B cell (primary cell): ENCODE measurements at regions not wholly inside any gene's neighbourhood (a gene's known extent, or its start where the extent isn't known, plus 50 kb on each side); places are given as distances from the start of the nearest gene placed in this dataset.

Experiments used
- ATAC-seq: fragments of 200-7000 bp; cut with Tn5 transposase; one replicate; pipeline ENCODE4 v1.10.0; 2021; ENCODE audit warnings: low read depth, mild to moderate bottlenecking, moderate number of reproducible peaks, moderate library complexity
- CTCF ChIA-PET: fragments of 350-600 bp; sonication (Branson Sonifier 250); formaldehyde crosslinking; loops from one replicate; lab custom pipeline; 2021; ENCODE audit warnings: antibody characterized with exemption, inconsistent platforms; lab: Charles Lee
- POLR2A ChIA-PET: fragments of 350-600 bp; sonication (Branson Sonifier 250); formaldehyde crosslinking; loops from one replicate; lab custom pipeline; 2021; ENCODE audit warnings: antibody characterized with exemption; lab: Charles Lee
- DNase-seq: peaks from one replicate; pipeline ENCODE4 v3.0.0; 2013
- H2AFZ ChIP-seq: 2 replicates; pipeline ENCODE4 v1.6.1; 2012; ENCODE audit warnings: mild to moderate bottlenecking, low read depth, low read length; ENCODE audit not compliant: insufficient read depth, poor library complexity, severe bottlenecking
- H3K27ac ChIP-seq, 2 donors: 1 replicate in 1 of 2; 2 replicates in 1 of 2; pipeline ENCODE4 v1.5.1; 2012 to 2013; ENCODE audit warnings: low read length in 2 of 2, mild to moderate bottlenecking in 2 of 2, moderate library complexity in 1 of 2
- H3K27me3 ChIP-seq, 4 experiments: fragments of 200-600 bp in 1 of 4; sonication (generic) in 1 of 4; replicated peaks in 1 of 4; 1 replicate in 2 of 4; 2 replicates in 2 of 4; pipeline versions ENCODE4 v1.6.1 to v1.7.0; 2013 to 2016; ENCODE audit warnings: low read length in 3 of 4, mild to moderate bottlenecking in 2 of 4, mixed read lengths in 1 of 4, moderate library complexity in 1 of 4; ENCODE audit not compliant: insufficient read depth in 4 of 4, control insufficient read depth in 3 of 4; ENCODE audit errors: control extremely low read depth in 1 of 4
- H3K36me3 ChIP-seq, 2 experiments: replicated peaks in 1 of 2; 1 replicate in 1 of 2; 2 replicates in 1 of 2; pipeline versions ENCODE4 v1.6.1 to v1.7.1; 2013; ENCODE audit warnings: low read length in 1 of 2; ENCODE audit not compliant: insufficient read depth in 2 of 2, control insufficient read depth in 1 of 2; ENCODE audit errors: control extremely low read depth in 1 of 2, extremely low read depth in 1 of 2
- H3K4me1 ChIP-seq, 2 donors: fragments of 200-600 bp in 1 of 2; sonication (generic) in 1 of 2; 1 replicate in 1 of 2; 2 replicates in 1 of 2; pipeline versions ENCODE4 v1.5.1 to v1.6.1; 2013 to 2017; ENCODE audit warnings: low read length in 2 of 2; ENCODE audit not compliant: control insufficient read depth in 2 of 2, insufficient read depth in 2 of 2
- H3K4me2 ChIP-seq: replicated peaks from 2 replicates; pipeline ENCODE3; 2012; ENCODE audit warnings: mild to moderate bottlenecking, low read depth, low read length; ENCODE audit not compliant: poor library complexity, severe bottlenecking
- H3K4me3 ChIP-seq, 5 experiments: fragments of 200-600 bp in 1 of 5; sonication (generic) in 1 of 5; 1 replicate in 3 of 5; 2 replicates in 2 of 5; pipeline versions ENCODE4 v1.5.1 to v1.7.0; 2011 to 2016; ENCODE audit warnings: low read length in 4 of 5, mild to moderate bottlenecking in 4 of 5, low read depth in 2 of 5, control low read depth in 1 of 5, moderate library complexity in 1 of 5; ENCODE audit not compliant: insufficient read depth in 1 of 5; ENCODE audit errors: control extremely low read depth in 1 of 5, extremely low read depth in 1 of 5
- H3K79me2 ChIP-seq: fragments of 200-600 bp; sonication (generic); one replicate; pipeline ENCODE4 v1.6.0; 2016; ENCODE audit warnings: low read length; ENCODE audit not compliant: control insufficient read depth, insufficient read depth
- H3K9ac ChIP-seq: fragments of 200-600 bp; sonication (generic); 2 replicates; pipeline ENCODE4 v1.6.1; 2017; ENCODE audit warnings: mild to moderate bottlenecking, low read length, moderate library complexity
- H3K9me3 ChIP-seq, 3 donors: one replicate each; pipeline versions ENCODE4 v1.6.1 to v1.7.1; 2013; ENCODE audit warnings: low read length in 2 of 3; ENCODE audit not compliant: control insufficient read depth in 2 of 3, insufficient read depth in 1 of 3; ENCODE audit errors: control extremely low read depth in 1 of 3
- H4K20me1 ChIP-seq: 2 replicates; pipeline ENCODE4 v1.6.0; 2012; ENCODE audit warnings: mild to moderate bottlenecking, low read length; ENCODE audit not compliant: insufficient read depth, control insufficient read depth, poor library complexity, severe bottlenecking
- H3K27ac Mint-ChIP-seq: one replicate; pipeline ENCODE4 v1.8.0; 2021; ENCODE audit warnings: mixed read lengths
- H3K27me3 Mint-ChIP-seq: one replicate; pipeline ENCODE4 v1.8.0; 2021; ENCODE audit warnings: mixed read lengths
- H3K4me1 Mint-ChIP-seq: one replicate; pipeline ENCODE4 v1.8.0; 2021; ENCODE audit warnings: mixed read lengths
- H3K4me3 Mint-ChIP-seq: one replicate; pipeline ENCODE4 v1.8.0; 2021; ENCODE audit warnings: mixed read lengths
- H3K9me3 Mint-ChIP-seq: one replicate; pipeline ENCODE4 v1.8.0; 2022; ENCODE audit warnings: mixed read lengths; ENCODE audit not compliant: insufficient read depth
- EZH2 ChIP-seq: IDR thresholded peaks from 2 replicates; pipeline ENCODE4 v1.6.1; 2012; ENCODE audit warnings: borderline replicate concordance, low read depth, mild to moderate bottlenecking, moderate library complexity, low read length; ENCODE audit not compliant: insufficient read depth, poor library complexity, severe bottlenecking
- intact Hi-C: fragments of 100-400 bp; cut with micrococcal nuclease; formaldehyde crosslinking; loops from one replicate; pipeline ENCODE4 v1.10.0; 2022
- TF ChIP-seq, protein P1 (sequence below): fragments of 200-600 bp; IDR thresholded peaks from one replicate; pipeline ENCODE4 v1.8.0; 2022; ENCODE audit warnings: antibody characterized with exemption, mild to moderate bottlenecking

DNA sequence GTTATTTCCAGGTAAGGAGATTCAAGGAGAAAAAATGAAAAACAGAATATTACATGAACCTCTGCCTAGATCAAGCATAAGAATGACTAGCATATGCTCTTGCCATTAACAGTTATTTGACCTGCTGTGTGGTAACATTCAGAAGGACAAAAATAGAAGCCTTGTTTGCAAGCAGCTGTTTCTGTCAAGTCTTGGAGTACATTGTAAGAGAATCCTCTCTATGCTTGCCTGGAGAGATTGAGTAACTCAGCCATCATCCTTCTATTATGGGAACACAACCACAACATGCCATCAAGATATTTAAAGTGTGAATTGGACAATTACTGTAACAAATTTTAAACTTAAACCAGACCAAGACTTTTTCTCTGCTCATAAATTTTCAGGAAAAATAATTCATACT, 1054.4 kb downstream of the NLGN4Y start:
- no peaks in the 10 kb centered on the region for H3K27me3 Mint-ChIP-seq
- no peaks in the 10 kb centered on the region for H3K9me3 Mint-ChIP-seq
- H3K9ac ChIP-seq: no peak overlapping the region
- H2AFZ ChIP-seq: no peak overlapping the region
- TF ChIP-seq EZH2: no peak
- TF ChIP-seq, protein P1, sequence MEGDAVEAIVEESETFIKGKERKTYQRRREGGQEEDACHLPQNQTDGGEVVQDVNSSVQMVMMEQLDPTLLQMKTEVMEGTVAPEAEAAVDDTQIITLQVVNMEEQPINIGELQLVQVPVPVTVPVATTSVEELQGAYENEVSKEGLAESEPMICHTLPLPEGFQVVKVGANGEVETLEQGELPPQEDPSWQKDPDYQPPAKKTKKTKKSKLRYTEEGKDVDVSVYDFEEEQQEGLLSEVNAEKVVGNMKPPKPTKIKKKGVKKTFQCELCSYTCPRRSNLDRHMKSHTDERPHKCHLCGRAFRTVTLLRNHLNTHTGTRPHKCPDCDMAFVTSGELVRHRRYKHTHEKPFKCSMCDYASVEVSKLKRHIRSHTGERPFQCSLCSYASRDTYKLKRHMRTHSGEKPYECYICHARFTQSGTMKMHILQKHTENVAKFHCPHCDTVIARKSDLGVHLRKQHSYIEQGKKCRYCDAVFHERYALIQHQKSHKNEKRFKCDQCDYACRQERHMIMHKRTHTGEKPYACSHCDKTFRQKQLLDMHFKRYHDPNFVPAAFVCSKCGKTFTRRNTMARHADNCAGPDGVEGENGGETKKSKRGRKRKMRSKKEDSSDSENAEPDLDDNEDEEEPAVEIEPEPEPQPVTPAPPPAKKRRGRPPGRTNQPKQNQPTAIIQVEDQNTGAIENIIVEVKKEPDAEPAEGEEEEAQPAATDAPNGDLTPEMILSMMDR: no peak
- H4K20me1 ChIP-seq: no peaks in the 10 kb centered on the region
- ChIA-PET CTCF (no interaction called here), POLR2A (no interaction called here)
- no peaks in the 10 kb centered on the region for H3K4me1 ChIP-seq
- no peaks in the 10 kb centered on the region for H3K4me1 Mint-ChIP-seq
- no peak overlapping the region for H3K4me3 Mint-ChIP-seq
- intact Hi-C loops: no loop called here
- no peak for ATAC-seq
- H3K79me2 ChIP-seq: no peaks in the 10 kb centered on the region
- no peak for DNase-seq
- H3K27ac ChIP-seq: no peak overlapping the region
- no peaks in the 10 kb centered on the region for H3K27me3 ChIP-seq
- H3K4me3 ChIP-seq: no peak overlapping the region
- no peaks in the 10 kb centered on the region for H3K36me3 ChIP-seq
- H3K4me2 ChIP-seq: no peak overlapping the region
- H3K9me3 ChIP-seq: no peaks in the 10 kb centered on the region
- H3K27ac Mint-ChIP-seq: no peak overlapping the region

GRCh38 chrY:15579245-15579644, 1054.9 kb downstream of the NLGN4Y start:
- Histone ChIP-seq H3K27me3 (no peaks in the 10 kb centered on the region), H3K9ac (no peak overlapping the region), H3K79me2 (no peaks in the 10 kb centered on the region), H3K36me3 (no peaks in the 10 kb centered on the region), H3K4me1 (no peaks in the 10 kb centered on the region), H4K20me1 (no peaks in the 10 kb centered on the region), H3K27ac (no peak overlapping the region), H3K9me3 (no peaks in the 10 kb centered on the region), H3K4me3 (no peak overlapping the region), H2AFZ (no peak overlapping the region), H3K4me2 (no peak overlapping the region)
- intact Hi-C loops: no loop called here
- ChIA-PET POLR2A (no interaction called here), CTCF (interaction anchor here (1.3 kb wide), 1 partner anchor 18 kb away, joined by 3 read pairs; no protein-coding TSS in a partner anchor)
- Mint-ChIP-seq H3K9me3 (no peaks in the 10 kb centered on the region), H3K27ac (no peak overlapping the region), H3K4me1 (no peaks in the 10 kb centered on the region), H3K27me3 (no peaks in the 10 kb centered on the region), H3K4me3 (no peak overlapping the region)
- DNase-seq (peak; percentile 1), ATAC-seq (no peak)
- TF ChIP-seq EZH2: no peak
- TF ChIP-seq, protein P1: peak; percentile 34
